ENCODE measurements at regions not wholly inside any gene's neighbourhood (a gene's known extent, or its start where the extent isn't known, plus 50 kb on each side); places are given as distances from the start of the nearest gene placed in this dataset.

DNA sequence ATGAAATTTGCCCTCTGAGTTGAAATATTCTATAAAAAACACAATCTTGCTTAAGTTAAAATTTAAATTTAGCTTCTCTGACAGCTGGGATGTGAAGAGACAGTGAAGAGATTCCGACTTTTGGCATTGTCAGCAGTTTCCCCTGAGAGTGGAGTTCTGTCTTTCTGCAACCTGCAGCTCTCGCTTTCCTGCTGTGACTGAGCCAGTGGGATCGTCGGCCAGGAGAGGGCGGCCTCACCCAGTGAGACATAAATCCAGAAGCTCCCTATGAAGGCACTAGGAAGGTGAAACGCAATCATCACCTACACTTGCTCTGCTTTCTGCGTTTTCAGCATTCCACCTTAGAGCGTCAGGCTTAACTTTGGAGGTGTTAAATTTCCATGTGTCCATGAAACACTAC lies 75.4 kb upstream of the HNMT start:
- peak; percentile 66 for TF ChIP-seq CTCF (conservative IDR thresholded peaks at IDR 0.05)
- no peak for TF ChIP-seq EZH2 (IDR thresholded peaks at IDR 0.05; ENCODE audit: low read depth)
